HFF-Myc (cell line): ENCODE measurements at regions not wholly inside any gene's neighbourhood (a gene's known extent, or its start where the extent isn't known, plus 50 kb on each side); places are given as distances from the start of the nearest gene placed in this dataset.

ENCODE experiments used
- DNase-seq: peaks from one replicate; pipeline ENCODE4 v3.0.0-alpha.2; 2011; ENCODE audit warnings: low read depth; ENCODE audit errors: extremely low read depth
- H3K4me3 ChIP-seq: replicated peaks from 2 replicates; pipeline ENCODE4 v1.5.1; 2011; ENCODE audit warnings: low read depth, mild to moderate bottlenecking, control low read depth, low read length
- TF ChIP-seq, protein P1 (sequence below): IDR thresholded peaks from 2 replicates; pipeline ENCODE4 v1.5.1; 2012; ENCODE audit warnings: mild to moderate bottlenecking, low read depth, low read length, control low read depth; ENCODE audit errors: missing control alignments

DNA sequence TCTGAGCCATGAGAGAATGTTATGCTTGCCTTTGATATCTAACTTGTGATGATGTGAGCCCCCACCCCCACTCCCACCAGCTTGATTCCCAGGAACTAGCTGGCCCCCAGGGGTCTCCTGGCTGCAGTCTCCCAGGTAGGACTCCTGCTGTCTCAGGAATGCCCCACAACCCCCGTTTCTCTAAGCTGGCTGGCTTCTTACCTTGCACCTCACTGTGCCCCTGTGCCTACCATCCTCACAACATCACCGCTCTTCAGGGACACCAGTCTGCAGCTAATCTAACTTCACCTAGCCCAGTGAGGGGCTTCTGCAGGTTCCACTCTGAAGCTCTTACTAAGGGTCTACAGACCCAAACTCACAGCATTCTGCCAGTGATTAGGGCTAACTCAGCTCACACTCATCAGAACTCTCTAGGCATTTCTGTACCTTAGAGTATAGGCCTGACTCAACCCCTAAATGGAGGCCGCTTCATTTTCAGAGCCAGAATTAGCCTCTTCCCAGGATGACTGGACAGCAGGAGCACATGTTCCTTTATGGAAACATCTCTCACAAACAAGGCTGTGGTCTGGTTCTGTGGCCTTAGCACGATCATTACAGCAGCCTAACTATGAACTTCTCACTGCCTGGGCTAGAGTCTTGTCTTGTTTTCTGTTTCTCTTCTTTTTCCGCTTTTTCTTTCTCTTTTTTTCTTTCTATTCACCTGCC, 72.8 kb upstream of the IFNG-AS1 start:
- no peak overlapping the region for H3K4me3 ChIP-seq
- TF ChIP-seq, protein P1, sequence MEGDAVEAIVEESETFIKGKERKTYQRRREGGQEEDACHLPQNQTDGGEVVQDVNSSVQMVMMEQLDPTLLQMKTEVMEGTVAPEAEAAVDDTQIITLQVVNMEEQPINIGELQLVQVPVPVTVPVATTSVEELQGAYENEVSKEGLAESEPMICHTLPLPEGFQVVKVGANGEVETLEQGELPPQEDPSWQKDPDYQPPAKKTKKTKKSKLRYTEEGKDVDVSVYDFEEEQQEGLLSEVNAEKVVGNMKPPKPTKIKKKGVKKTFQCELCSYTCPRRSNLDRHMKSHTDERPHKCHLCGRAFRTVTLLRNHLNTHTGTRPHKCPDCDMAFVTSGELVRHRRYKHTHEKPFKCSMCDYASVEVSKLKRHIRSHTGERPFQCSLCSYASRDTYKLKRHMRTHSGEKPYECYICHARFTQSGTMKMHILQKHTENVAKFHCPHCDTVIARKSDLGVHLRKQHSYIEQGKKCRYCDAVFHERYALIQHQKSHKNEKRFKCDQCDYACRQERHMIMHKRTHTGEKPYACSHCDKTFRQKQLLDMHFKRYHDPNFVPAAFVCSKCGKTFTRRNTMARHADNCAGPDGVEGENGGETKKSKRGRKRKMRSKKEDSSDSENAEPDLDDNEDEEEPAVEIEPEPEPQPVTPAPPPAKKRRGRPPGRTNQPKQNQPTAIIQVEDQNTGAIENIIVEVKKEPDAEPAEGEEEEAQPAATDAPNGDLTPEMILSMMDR: no peak
- DNase-seq: no peak

GRCh38 chr12:67917811-67918210, 71.4 kb upstream of the IFNG-AS1 start:
- H3K4me3 ChIP-seq: no peak overlapping the region
- TF ChIP-seq, protein P1: no peak
- DNase-seq: no peak

- no peak for DNase-seq
- no peak overlapping the region for H3K4me3 ChIP-seq
- TF ChIP-seq, protein P1: no peak
Measured at GRCh38 chr12:67918441-67918840, 70.8 kb upstream of the IFNG-AS1 start.

GRCh38 chr12:67919406-67919805, 69.8 kb upstream of the IFNG-AS1 start:
- no peak for DNase-seq
- no peak overlapping the region for H3K4me3 ChIP-seq
- TF ChIP-seq, protein P1: no peak

- TF ChIP-seq, protein P1: no peak
- DNase-seq: no peak
- H3K4me3 ChIP-seq: no peak overlapping the region
Measured at GRCh38 chr12:67920413-67920812, 68.8 kb upstream of the IFNG-AS1 start.

- TF ChIP-seq, protein P1: no peak
- DNase-seq: no peak
- no peak overlapping the region for H3K4me3 ChIP-seq
Measured at GRCh38 chr12:67921286-67921685, 68.0 kb upstream of the IFNG-AS1 start.

- TF ChIP-seq, protein P1: no peak
- no peak overlapping the region for H3K4me3 ChIP-seq
- DNase-seq: no peak
Measured at GRCh38 chr12:67922245-67922644, 67.0 kb upstream of the IFNG-AS1 start.
